SU-DHL-6 (cell line): ENCODE measurements at regions not wholly inside any gene's neighbourhood (a gene's known extent, or its start where the extent isn't known, plus 50 kb on each side); places are given as distances from the start of the nearest gene placed in this dataset.

Experiments used
- CTCF ChIP-seq: fragments of 200-600 bp; sonication (generic); IDR thresholded peaks from one replicate; pipeline ENCODE4 v1.5.1; 2017; ENCODE audit warnings: antibody characterized with exemption, mild to moderate bottlenecking, low read length, moderate library complexity; ENCODE audit not compliant: insufficient read depth, poor library complexity, severe bottlenecking
- EZH2phosphoT487 ChIP-seq: fragments of 200-600 bp; sonication (generic), shearing (Covaris generic); conservative IDR thresholded peaks from 2 replicates; pipeline ENCODE4 v1.6.1; 2018; ENCODE audit warnings: mild to moderate bottlenecking, antibody characterized with exemption, low read length, moderate library complexity, mixed read lengths

GRCh38 chr3:106022913-106023312 is 154.1 kb upstream of the CBLB start:
- TF ChIP-seq EZH2phosphoT487, result no peak
- no peak for TF ChIP-seq CTCF
